ENCODE measurements at regions not wholly inside any gene's neighbourhood (a gene's known extent, or its start where the extent isn't known, plus 50 kb on each side); places are given as distances from the start of the nearest gene placed in this dataset.

DNA sequence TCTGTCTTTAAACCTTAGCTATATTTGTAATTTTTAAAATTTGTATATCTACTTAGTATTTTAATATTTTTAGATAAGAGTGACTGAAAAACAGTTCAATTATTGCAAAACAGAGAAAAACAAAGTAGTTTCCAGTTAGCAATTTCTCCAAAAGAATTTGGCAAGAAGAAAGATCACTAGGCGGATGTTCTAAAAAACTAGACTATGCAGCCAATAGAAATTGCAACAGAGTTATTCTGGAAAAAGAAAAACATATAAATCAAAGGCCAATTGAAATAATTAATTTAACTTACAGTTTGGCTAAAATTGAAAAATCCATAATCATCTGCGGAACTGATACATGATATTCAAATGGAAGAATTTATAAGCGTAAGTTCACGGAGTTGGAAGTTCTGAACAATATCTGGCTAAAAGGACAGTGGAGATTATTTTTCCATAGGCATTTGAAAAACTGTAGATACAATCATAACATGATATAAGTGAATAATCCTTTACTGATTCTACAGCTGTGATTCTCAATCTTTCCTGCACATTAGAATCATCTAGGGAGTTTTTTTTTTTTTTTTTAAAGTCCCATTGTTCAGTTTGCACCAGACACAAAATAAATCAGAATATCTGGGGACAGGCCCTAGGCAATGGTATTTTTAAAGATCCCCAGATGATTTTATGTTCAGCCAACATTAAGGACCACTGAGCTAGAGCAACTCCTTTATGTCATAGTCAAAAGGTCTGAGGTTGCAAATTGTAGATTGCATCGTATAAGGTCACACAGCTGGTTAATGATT is 605.1 kb upstream of the DAB2 start:
- DNase-seq = no peak

DNA sequence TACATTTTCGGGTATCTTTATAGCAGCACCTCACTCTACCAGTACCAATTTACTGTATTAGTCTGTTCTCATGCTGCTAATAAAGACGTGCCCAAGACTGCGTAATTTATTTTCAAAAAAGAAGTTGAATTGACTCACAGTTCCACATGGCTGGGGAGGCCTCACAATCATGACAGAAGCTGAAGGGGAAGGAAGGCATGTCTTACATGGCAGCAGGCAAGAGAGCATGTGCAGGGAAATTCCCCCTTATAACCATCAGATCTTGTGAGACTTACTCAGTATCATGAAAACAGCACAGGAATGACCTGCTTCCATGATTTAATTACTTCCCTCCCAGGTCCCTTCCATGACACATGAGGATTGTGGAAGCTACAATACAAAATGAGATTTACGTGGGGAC is 602.6 kb upstream of the DAB2 start:
- no peak for DNase-seq

DNA sequence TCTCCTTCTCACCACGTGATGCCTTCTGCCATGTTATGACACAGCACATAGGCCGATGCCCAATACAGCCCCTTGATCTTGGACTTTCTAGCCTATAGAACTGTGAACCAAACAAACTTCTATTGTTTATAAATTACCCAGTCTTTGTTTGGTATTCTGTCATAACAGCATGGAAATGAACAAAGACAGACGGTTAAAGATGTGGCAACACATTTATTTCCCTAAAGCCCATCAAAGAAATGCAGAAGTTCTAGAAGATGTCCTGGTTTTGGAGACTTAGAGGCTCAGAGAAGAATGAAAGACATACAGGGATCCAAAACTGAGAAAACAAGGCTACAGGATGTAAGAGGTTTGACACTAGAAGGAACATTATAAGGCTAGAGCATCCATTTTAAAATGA is 600.8 kb upstream of the DAB2 start:
- DNase-seq = no peak

DNA sequence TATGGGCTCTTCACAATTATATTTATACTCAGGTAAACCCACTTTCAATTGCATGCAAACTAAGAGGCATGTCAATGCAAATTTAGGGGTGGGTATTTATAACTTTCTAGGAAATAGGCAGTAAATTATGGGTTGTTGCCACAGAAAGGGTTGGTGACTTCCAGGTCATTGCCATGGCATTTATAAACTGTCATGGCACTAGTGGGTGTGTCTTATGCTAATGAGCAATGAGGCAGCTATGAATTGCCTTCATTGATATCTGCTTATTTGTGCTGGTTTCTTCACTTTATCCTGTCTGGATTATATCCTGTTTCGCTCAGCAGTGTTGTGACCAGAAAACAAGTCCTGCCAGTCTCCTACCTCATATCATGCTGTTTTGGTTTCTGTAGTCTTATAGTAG is 597.3 kb upstream of the DAB2 start:
- DNase-seq = no peak

DNA sequence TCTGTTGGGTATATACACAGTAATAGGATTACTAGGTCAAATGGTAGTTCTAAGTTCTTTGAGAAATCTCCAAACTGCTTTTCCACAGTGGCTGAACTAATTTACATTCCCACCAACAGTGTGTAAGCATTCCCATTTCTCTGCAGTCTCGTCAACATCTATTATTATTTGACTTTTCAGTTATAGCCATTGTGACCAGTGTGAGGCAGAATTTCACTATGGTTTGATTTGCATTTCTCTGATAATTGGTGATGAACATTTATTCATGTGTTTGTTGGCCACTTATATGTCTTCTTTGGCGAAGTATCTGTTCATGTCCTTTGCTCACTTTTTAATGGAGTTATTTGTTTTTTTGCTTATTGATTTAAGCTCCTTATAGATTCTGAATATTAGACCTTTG is 596.2 kb upstream of the DAB2 start:
- DNase-seq = no peak

DNA sequence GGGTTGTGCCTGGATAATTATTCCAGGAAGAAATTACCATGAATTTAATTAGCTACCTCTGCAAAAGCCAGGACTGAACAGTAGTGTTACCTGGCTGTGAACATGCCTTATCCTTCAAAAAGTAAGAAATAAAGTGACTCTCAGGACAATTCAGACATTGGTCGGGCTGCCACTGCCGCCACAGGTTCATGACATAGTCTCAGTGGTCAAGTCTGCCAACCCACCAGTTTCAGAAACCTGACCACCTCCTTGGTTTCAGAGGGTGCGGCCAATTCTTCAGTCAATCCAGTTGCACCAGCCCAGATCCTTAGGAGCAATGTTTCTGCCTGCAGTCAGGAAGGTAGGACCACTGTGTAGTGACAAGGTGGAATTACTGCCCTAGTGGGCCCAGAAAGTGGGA is 593.1 kb upstream of the DAB2 start:
- no peak for DNase-seq

DNA sequence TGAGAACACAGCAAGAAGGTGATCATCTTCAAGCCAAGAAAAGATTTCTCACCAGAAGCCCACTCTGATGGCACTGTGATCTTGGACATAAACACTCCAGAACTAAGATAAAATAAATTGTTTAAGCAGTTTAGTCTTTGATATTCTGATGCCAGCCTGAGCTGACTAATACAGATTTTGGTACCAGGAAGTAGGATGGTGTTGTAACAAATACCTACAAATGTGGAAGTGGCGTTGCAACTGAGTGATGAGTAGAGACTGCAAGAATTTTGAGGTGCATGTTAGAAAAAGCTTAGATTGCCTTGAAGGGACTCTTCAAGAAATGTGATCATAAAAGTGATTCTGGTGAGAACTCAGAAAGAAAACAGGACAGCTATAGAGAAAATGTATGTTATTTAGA is 592.4 kb upstream of the DAB2 start:
- DNase-seq = no peak

DNA sequence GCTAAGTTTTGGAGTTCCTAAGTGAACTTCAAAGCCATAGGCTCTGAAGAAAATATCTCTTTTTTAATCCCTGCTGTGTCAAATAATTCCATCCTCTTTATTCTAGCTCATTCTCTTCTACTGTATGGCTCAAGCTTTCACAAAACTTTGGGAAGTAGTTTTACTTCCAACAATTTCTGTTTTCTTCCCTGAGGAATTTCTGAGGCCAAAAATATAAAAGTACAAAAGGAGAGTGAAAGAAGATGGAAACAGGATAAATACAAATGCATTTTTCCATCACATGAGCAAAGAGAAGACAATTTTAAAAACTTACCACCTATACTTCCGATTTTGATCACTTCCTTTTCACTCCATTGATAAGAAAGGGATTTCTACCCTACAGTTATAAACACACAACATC is 585.7 kb upstream of the DAB2 start:
- DNase-seq = no peak

DNA sequence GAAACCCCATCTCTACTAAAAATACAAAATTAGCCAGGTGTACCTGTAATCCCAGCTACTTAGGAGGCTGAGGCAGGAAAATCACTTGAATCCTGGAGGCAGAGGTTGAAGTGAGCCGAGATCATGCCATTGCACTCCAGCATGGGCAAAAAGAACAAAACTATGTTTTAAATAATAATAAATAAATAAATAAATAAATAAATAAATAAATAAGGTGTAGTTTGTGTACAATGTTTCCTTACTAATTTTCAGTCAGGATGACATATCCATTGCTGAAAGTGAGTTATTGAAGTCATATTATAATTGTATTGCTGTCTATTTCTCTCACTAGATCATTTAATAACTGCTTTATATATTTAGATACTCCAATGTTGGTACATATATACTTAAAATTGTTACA is 581.5 kb upstream of the DAB2 start:
- no peak for DNase-seq

DNA sequence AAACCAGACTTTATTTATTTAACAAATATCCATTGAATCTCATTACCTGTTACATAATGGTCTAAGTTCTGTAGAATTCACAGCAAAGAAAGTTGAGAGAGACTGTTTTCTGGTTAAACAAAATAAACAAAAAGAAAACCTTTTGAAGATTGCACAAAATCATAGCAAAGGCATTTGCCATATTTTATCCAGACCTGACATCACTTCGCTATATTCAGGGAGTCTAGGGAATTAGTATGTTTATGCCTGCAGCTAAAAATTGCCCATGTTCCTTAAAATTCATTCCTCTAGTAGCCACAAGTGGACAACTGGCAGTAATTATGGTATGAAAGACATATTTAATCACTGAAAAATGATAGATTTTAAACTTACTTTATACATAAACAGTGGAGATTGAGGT is 577.0 kb upstream of the DAB2 start:
- DNase-seq = no peak

DNA sequence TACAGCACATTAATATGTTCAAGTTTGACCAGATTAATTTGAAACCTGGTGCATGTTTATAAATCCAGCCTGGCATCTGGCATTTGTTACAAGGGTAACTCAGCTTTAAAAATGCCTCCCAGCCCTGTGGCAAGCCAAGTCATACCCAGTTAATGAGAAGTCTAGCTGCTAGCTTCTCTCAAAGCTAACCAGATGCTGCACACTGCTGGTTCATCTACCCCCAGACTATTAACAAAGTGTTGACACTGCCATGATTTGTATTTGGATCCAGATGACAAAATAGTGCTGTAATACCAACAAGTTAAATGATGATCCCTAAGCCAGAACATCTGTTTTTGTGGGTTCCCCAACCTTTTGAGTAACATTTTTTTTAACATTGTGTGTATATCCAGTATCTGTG is 573.7 kb upstream of the DAB2 start:
- DNase-seq = no peak

DNA sequence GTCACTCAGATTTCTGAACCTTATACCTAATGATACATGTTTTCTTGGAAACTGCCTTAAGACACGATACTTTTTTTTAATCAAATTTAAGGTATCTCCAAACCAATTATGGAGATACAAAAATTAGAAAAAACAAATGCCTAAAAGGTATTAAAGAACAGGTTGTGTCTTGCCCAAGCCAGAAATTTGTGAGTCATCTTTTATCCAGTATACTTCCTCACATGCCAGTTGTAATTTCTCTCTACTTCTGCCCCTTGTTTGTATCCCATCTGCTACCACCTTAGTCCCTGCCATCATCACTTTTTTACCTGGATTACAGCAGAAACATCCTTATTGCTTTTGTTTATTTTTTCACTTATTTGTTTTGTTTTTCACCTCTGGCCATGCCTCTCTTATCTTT is 571.2 kb upstream of the DAB2 start:
- no peak for DNase-seq

DNA sequence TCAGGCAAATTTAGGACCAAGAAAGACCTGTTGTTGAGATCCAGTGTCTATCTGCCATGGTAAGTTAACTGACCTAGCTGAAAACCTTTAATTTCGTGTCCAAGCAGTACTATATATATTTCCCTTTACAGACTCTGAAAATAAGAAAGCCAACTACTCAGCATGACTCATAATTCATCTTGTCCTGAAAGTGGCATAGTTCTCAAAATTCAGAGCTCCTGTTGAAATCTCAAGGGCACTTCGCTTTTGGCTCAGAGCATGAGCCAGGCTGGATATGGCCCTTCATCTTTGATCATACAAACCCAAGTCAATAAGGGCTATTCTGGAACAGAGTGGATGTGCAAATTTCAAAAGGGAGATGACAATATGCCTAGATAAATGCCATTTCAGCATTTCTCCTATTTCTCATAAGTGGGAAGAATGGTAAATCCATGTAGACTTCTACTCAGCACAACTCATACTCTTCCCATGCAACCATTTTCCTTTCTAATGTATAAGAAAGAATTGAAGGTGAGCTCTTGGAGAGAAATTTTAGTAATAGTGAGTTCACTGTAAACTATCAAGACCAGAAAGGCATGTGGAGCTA is 567.9 kb upstream of the DAB2 start:
- no peak for DNase-seq

DNA sequence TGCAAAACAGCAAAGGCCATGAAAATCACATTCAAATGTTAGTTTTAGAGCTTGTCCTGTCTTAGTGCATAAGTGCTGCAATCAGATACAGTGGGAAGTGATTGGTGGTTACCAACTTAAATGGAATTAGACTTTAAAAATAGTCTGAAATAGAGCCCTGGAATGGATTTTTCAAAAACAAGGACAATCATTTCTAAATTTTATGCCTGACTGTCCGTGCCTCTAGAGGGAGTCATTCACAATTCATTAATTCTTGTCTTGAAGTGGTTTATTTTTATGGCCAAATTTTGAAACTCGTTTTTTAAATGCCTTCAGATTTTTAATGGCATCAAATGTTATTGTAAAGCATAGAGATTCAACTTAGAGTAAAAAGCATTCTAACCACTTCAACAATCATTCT is 561.8 kb upstream of the DAB2 start:
- DNase-seq = no peak

DNA sequence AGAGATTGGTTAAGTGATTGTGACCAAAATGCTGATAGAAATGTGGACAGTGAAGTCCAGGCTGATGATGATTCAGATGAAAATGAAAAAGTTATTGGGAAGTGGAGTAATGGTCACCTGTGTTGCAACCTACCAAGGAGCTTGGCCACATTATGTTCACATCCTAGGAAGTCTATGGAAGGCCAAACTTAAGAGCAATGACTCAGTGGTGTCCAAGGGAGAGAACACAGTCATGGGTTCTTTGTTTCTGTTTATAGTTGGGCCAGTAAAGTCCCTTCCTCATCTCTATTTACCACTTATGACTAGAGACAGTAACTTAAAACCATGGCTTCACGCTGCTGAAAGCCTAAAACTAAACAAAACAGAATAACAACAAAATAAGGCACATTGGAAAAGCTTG is 555.3 kb upstream of the DAB2 start:
- DNase-seq = no peak

DNA sequence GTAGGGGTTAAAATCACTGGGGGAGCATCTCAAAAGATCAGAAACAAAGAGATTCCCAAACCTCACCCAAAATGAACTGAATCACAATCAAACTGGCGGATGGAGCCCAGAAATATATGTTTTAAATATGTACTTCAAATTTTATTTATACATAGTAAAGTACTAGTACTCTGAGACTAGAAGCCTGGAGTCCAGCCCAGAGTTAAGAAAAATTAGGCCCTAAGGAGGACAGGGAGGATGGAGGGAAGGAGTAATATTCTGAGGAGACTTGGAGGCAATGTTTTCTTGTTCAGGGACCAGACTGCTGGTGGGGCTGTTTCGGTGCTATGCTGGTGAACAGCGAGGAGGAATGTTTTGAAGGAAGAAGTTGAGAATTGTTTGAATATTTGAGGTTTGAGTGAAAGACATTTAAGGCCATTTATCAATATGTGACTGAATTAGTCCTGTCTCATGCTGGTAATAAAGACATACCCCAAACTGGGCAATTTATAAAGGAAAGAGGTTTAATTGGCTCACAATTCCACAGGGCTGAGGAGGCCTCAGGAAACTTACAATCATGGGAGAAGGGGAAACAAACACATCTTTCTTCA is 552.4 kb upstream of the DAB2 start:
- no peak for DNase-seq

DNA sequence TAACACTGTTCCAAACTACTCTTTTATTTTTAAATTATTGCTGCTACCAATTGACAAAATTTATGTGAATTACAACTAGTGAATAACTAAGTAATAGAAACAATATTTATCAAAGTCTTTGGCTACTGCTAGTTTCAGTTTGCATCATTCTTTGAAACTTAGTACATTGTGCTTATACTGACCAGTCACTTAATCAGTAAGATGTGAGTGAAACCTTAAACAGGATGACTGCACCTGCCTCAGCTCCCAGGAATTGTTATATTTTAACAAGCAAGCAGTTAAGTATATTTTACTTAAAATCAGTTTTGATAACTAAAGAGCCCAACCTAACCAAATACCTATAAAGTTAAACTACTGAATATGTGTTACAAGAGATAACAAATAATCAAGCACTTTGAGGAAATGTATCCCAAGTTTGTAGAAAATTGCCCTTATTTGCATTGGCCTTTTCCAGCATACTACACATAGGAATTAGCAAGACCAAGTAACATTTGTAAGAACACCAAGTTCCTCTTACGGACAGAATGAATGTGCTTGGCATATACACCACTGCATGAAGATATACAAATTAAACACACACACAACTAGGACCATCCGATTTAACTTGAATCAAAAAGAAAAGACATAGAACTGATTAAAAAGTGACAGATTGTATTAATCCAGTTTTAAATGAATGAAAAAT is 545.5 kb upstream of the DAB2 start:
- no peak for DNase-seq

DNA sequence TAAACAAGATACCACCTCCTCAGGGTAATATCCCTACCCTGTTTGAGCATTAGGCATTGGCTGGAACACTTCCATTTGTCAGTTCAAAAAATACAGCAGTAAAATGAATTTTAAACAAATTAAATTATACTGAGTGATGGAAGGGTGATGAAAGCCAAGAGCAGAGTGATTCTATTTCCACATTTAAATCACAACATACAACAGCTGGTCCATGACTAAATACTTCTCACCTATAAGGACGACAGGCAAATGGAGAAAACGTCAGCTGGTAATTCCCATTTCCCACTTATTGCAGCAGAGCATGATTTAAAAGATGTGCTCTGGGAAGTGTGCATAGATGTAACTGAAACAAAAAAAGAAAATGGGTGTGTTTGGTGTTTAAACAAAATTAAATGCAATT is 543.6 kb upstream of the DAB2 start:
- no peak for DNase-seq

DNA sequence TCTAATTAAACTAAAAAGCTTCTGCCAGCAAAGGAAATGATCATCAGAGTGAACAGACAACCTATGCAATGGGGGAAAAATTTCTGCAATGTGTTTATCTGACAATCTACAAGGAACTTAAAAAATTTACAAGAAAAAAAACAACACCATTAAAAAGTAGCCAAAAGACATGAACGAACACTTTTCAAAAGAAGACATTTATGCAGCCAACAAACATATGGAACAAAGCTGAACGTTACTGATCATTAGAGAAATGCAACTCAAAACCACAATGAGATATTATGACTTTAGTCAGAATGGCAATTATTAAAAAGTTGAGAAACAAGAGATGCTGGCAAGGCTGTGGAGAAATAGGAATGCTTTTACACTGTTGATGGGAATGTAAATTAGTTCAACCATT is 530.4 kb upstream of the DAB2 start:
- DNase-seq = no peak

DNA sequence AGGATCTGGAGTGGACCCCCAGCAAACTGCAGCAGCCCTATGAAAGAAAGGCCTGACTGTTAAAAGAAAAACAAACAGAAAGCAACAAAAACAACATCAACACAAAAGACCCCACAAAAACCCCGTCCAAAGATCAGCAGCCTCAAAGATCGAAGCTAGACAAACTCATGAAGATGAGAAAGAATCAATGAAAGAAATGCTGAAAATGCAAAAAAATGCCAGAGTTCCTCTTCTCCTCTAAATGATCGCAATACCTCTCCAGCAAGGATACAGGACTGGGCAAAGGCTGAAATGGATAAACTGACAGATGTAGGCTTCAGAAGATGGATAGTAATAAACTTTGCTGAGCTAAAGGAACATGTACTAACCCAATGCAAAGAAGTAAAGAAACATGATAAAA is 526.3 kb upstream of the DAB2 start:
- no peak for DNase-seq

DNA sequence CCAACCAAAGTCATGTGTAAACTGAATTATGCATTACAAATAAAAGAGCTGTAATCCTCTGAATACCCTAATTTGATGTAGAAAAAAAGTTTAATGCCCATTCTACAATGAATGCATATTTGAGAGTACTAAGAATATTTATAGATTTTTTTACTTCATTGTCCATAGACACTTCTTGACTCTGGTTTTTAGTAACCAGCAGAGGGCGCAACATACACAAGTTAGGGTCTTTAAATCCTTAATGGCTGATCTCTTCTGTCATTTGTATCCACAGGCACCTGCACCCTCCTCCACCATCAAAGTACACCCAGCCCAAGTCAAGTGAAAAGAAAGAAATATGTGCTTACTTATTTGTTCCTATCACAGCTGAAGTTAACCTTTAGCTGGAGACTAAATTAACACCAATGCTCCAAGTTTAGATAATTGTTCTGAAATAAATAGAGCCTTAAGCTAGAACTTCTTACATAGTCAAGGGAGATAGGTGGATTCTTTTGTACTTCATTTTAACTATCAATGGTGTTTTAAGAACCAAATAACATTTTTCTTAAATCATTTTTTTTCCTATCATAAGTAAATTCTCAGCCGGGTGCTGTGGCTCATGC is 524.2 kb upstream of the DAB2 start:
- peak; percentile 46 for DNase-seq

DNA sequence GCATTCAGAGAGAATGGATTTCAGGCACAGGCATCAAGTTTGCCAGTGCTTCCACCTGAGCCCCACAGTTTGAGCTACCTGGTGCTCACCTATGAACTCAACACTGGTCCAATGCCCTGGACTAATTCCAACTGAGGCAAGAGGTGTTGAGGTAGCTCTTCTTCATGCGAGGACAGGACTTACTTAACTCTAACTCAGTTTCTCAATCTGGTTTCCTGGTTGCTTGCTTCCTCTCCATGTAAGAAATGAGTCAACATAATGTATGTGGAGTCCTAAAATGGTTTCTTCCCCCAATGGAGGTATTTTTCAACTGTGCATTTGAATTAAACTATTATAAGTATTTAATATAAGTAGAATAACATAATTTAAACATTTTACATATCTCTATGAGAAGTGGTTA is 523.6 kb upstream of the DAB2 start:
- DNase-seq = no peak

DNA sequence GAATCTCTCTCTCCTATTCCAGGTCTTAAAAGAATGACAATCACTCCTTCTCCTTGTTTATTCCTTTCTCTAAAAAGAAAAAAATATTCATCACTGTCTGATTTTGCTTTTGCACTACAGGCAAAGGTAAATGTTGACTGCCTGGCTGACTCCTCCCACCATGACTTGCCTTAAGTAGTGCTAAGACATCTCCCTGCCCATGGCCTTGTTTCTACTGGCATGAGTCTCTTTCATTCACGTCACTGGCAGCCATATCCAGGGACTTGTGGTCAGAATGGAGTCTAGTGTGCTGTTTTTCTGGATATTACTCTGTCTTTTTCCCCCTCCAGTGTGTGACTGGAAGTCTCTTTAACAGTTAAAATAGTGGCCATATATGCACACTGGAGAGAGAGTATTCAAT is 522.9 kb upstream of the DAB2 start:
- no peak for DNase-seq
